NB4 (cell line): ENCODE measurements at regions not wholly inside any gene's neighbourhood (a gene's known extent, or its start where the extent isn't known, plus 50 kb on each side); places are given as distances from the start of the nearest gene placed in this dataset.

Experiments used
- DNase-seq: peaks from one replicate; pipeline ENCODE4 v3.0.0; 2010; ENCODE audit warnings: low read depth
- H3K4me3 ChIP-seq: one replicate; pipeline ENCODE4 v1.5.1; 2011; ENCODE audit warnings: mild to moderate bottlenecking, low read depth, low read length, moderate library complexity
- MYC ChIP-seq: IDR thresholded peaks from 2 replicates; pipeline ENCODE4 v1.6.1; 2011; ENCODE audit warnings: low read depth, low read length
- POLR2A ChIP-seq: IDR thresholded peaks from 2 replicates; pipeline ENCODE4 v1.6.1; 2011; ENCODE audit warnings: mild to moderate bottlenecking; ENCODE audit not compliant: insufficient read length; ENCODE audit errors: extremely low read depth
- TF ChIP-seq, protein P1 (sequence below): IDR thresholded peaks from 2 replicates; pipeline ENCODE4 v1.6.1; 2011; ENCODE audit warnings: low read depth, low read length
- TF ChIP-seq, protein P2 (sequence below): IDR thresholded peaks from one replicate; pipeline ENCODE4 v1.5.1; 2012; ENCODE audit warnings: low read depth, low read length

DNA sequence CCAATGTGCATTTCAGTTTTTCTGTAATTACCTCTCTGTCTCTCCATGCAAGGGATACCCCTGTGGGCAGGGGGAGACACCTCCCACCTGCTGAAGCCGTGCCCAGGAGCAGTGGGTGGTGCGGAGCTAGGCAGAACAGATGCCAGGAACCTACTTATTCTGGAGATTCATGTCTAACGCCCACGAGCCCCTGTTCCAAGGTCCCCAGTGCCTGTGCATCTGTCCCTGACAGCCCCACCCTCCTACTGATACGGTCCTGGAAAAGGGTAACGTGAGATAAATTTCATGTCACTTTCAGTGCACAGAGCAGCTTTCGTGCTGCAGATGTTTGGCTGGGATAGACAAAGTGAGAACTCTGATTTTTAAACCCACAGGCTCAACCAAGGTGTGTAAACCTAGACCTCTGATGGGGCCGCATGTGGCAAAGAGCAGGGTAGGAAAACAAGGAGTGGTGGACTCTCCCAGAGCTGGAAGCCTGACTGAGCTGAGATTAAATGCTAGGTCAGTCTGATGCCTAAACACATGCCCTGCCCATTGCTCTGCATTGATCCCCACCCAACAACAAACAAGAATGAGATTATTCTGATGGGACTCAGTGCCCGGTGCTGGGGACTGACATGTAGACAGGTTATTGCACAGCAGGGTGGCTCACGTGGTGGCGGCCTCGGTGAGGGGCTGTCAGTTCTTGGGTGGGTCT lies 123.6 kb upstream of the GDF10 start:
- TF ChIP-seq, protein P1, sequence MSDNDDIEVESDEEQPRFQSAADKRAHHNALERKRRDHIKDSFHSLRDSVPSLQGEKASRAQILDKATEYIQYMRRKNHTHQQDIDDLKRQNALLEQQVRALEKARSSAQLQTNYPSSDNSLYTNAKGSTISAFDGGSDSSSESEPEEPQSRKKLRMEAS, result no peak
- TF ChIP-seq, protein P2, sequence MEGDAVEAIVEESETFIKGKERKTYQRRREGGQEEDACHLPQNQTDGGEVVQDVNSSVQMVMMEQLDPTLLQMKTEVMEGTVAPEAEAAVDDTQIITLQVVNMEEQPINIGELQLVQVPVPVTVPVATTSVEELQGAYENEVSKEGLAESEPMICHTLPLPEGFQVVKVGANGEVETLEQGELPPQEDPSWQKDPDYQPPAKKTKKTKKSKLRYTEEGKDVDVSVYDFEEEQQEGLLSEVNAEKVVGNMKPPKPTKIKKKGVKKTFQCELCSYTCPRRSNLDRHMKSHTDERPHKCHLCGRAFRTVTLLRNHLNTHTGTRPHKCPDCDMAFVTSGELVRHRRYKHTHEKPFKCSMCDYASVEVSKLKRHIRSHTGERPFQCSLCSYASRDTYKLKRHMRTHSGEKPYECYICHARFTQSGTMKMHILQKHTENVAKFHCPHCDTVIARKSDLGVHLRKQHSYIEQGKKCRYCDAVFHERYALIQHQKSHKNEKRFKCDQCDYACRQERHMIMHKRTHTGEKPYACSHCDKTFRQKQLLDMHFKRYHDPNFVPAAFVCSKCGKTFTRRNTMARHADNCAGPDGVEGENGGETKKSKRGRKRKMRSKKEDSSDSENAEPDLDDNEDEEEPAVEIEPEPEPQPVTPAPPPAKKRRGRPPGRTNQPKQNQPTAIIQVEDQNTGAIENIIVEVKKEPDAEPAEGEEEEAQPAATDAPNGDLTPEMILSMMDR, result no peak
- TF ChIP-seq POLR2A (no peak), MYC (no peak)
- no peak for DNase-seq

DNA sequence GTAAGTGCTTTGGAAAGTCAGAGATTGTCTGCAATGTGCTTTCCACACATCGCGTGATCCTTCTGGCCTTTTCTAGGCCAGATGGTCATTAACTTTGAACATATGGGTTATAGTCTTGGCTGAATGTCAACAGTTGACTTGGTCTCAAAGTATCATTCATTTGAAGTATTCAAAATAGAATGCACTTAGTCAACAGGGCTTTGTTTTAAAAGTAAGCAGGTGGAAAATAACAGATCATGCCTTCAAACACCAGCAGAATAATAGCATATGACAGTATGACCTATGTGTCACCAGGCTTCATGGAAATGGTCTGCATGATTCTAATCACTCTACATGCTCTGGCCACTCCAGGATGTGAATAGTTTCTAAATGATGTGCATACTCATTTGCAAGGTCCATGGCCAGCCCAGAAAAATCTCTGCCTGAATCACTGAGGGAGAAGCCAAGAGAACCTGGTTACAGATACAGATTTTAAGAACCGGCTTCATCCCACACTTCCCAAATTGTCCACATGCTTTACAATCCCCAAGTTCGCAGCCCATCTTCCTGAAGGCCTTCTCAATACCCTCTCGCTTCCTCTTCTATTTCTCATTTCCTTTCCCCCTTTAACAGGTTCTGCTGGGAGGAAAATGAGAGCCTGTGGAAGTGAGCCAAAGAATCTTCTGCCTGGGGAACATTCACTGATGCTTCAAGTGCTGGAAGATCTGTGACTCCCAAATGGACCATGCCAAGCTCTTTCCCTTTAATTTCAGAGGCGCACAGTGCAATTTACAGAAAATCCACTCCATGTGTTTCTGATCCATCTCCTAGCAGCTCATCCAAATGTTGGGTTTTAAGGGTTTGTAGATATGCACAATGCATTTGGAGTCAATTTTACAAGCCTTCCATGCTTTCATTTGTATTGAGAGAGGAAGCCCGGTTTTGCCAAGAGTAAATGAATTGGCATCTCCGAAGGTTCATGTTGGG lies 122.8 kb upstream of the GDF10 start:
- TF ChIP-seq MYC (no peak), POLR2A (no peak)
- TF ChIP-seq, protein P2, result no peak
- TF ChIP-seq, protein P1, result no peak
- DNase-seq, result no peak
- H3K4me3 ChIP-seq, result no peak overlapping the region

More for the DNA sequence above, 123.6 kb upstream of the GDF10 start:
- no peak overlapping the region for H3K4me3 ChIP-seq

DNA sequence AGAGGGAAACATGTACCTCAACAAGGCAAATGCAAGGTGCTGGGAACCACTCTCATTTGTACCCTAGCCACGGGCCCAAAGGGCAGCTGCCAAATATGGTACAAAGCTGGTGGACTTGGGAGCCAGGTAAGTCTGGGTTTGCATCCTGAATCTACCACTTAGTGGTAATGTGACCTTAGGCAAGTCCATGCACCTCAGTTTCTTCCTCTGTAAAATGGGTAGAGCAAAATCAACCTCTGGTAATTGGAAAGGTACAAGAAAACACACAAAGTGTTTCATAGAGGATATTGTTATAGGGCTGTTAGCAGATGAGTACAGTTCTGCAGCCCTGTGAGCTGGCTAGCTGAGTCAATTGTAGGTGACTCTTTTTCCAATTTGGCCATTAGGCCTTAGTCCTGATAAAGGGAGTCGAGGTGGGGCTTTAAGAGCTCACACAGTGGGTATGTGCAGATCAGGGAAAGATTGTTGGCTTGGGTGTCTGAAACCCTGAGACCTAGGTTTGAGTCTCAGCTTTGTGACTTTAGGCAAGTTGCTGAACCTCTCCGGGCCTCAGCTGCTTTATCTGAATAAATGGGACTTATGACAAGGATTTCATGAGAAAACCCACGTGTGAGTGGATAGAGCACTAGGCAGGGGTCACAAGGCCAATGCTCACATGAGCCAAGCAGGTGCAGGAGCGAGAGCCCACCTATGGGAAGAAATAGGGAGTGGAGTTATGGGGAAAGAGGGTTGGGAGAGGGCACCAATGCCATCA lies 121.3 kb upstream of the GDF10 start:
- no peak for DNase-seq
- TF ChIP-seq POLR2A, result no peak
- TF ChIP-seq, protein P1, result no peak
- no peak for TF ChIP-seq MYC
- TF ChIP-seq, protein P2, result no peak
- H3K4me3 ChIP-seq, result no peak overlapping the region

DNA sequence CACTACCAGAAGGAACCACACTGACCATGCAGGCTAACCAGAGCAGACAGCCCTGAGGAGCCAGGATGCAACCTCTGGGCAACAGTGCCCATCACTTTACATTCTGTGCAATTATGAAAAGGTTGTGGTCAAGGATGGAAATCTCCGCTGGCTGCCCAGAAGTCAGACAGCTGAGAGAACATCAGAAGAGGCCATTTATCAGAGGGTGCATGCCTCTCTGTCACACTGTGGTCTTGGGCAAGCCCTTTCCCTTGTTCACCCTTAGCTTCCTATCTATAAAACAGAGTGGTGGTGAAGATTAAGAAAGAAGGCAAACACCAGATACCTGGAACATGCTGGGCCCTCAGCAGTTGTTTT lies 120.7 kb upstream of the GDF10 start:
- TF ChIP-seq, protein P1, result no peak
- TF ChIP-seq, protein P2, result no peak
- no peak for TF ChIP-seq POLR2A
- no peak for TF ChIP-seq MYC
- H3K4me3 ChIP-seq, result no peak overlapping the region
- DNase-seq, result peak; percentile 29

DNA sequence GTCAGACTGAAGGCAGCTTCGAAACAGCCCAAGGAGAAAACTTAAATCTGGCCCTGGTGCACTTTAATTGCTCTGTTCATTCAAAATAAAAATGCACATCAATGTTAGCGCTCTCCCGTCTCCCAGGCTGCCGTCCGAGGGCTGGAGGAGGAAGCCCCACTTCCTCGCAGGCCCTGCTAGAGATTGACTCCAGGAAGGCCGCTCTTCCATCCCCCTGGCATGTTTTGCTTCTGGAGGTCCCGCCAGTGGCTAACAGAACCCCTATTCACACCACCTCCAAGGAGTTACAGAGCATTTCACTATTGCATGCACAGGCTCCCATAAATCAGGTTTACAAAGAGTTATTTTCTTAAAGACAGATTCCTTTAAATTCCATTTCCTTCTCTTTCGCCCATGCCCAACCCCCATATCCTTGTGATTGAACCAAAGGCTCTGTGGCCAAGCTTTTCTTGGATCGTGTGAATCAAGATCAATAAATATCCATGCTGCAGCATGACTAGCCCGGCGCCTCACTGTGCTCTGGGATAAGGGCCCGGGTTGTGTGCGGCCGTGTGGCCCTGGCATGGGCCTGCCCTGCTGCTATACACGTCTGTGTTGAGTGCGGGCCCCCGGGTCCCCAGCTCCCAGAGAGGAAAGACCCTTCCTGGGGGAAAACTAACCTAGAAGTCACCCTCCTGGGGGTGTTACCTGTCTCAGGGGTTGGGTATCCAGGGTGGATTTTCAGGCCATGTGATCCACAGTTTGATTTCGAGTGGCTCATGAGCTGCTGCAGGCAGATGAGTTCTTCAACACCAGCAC lies 118.7 kb upstream of the GDF10 start:
- DNase-seq, result peak; percentile 31
- H3K4me3 ChIP-seq, result no peak overlapping the region
- TF ChIP-seq, protein P1, result no peak
- TF ChIP-seq, protein P2, result no peak
- TF ChIP-seq POLR2A (no peak), MYC (no peak)
